ENCODE measurements at regions not wholly inside any gene's neighbourhood (a gene's known extent, or its start where the extent isn't known, plus 50 kb on each side); places are given as distances from the start of the nearest gene placed in this dataset.

GRCh38 chr15:69624816-69625215 is 172.2 kb downstream of the RPLP1 start:
- Histone ChIP-seq H3K27ac (no peak overlapping the region), H3K27me3 (ENCODE audit: control insufficient read depth, insufficient read depth, low read length) (no peaks in the 10 kb centered on the region), H3K79me2 (no peaks in the 10 kb centered on the region), H3K4me3 (ENCODE audit: low read depth, low read length) (no peak overlapping the region), H3K9ac (no peak overlapping the region), H3K36me3 (ENCODE audit: control insufficient read depth, insufficient read depth, low read length) (no peaks in the 10 kb centered on the region), H2AFZ (no peak overlapping the region), H3K9me3 (ENCODE audit: control insufficient read depth, low read length) (no peaks in the 10 kb centered on the region), H3K4me1 (no peaks in the 10 kb centered on the region), H3K4me2 (ENCODE audit: low read length) (no peak overlapping the region)
- TF ChIP-seq CTCF (IDR thresholded peaks at IDR 0.05), result no peak

GRCh38 chr15:69625328-69625727 is 172.7 kb downstream of the RPLP1 start:
- H3K27ac ChIP-seq, result no peak overlapping the region
- no peaks in the 10 kb centered on the region for H3K27me3 ChIP-seq (ENCODE audit: control insufficient read depth, insufficient read depth, low read length)
- H3K4me3 ChIP-seq (ENCODE audit: low read depth, low read length), result no peak overlapping the region
- H3K79me2 ChIP-seq, result no peaks in the 10 kb centered on the region
- H3K4me1 ChIP-seq, result no peaks in the 10 kb centered on the region
- H3K4me2 ChIP-seq (ENCODE audit: low read length), result no peak overlapping the region
- H2AFZ ChIP-seq, result no peak overlapping the region
- no peaks in the 10 kb centered on the region for H3K36me3 ChIP-seq (ENCODE audit: control insufficient read depth, insufficient read depth, low read length)
- H3K9ac ChIP-seq, result no peak overlapping the region
- TF ChIP-seq CTCF (IDR thresholded peaks at IDR 0.05), result no peak
- no peaks in the 10 kb centered on the region for H3K9me3 ChIP-seq (ENCODE audit: control insufficient read depth, low read length)

- H3K36me3 ChIP-seq (ENCODE audit: control insufficient read depth, insufficient read depth, low read length), result no peaks in the 10 kb centered on the region
- H2AFZ ChIP-seq, result no peak overlapping the region
- no peak overlapping the region for H3K27ac ChIP-seq
- no peak overlapping the region for H3K4me2 ChIP-seq (ENCODE audit: low read length)
- H3K4me3 ChIP-seq (ENCODE audit: low read depth, low read length), result no peak overlapping the region
- H3K27me3 ChIP-seq (ENCODE audit: control insufficient read depth, insufficient read depth, low read length), result no peaks in the 10 kb centered on the region
- no peaks in the 10 kb centered on the region for H3K4me1 ChIP-seq
- no peaks in the 10 kb centered on the region for H3K9me3 ChIP-seq (ENCODE audit: control insufficient read depth, low read length)
- H3K9ac ChIP-seq, result no peak overlapping the region
- H3K79me2 ChIP-seq, result no peaks in the 10 kb centered on the region
- no peak for TF ChIP-seq CTCF (IDR thresholded peaks at IDR 0.05)
These were observed 173.8 kb downstream of the RPLP1 start for GRCh38 chr15:69626095-69627066.

- no peaks in the 10 kb centered on the region for H3K27me3 ChIP-seq (ENCODE audit: control insufficient read depth, insufficient read depth, low read length)
- no peak overlapping the region for H3K27ac ChIP-seq
- H3K36me3 ChIP-seq (ENCODE audit: control insufficient read depth, insufficient read depth, low read length), result no peaks in the 10 kb centered on the region
- TF ChIP-seq CTCF (IDR thresholded peaks at IDR 0.05), result no peak
- H3K4me1 ChIP-seq, result no peaks in the 10 kb centered on the region
- H3K9ac ChIP-seq, result no peak overlapping the region
- no peaks in the 10 kb centered on the region for H3K79me2 ChIP-seq
- no peak overlapping the region for H2AFZ ChIP-seq
- H3K4me3 ChIP-seq (ENCODE audit: low read depth, low read length), result no peak overlapping the region
- H3K4me2 ChIP-seq (ENCODE audit: low read length), result no peak overlapping the region
- no peaks in the 10 kb centered on the region for H3K9me3 ChIP-seq (ENCODE audit: control insufficient read depth, low read length)
These were observed 175.0 kb downstream of the RPLP1 start for GRCh38 chr15:69627548-69628158.
